OCI-LY1 (cell line): ENCODE measurements at regions not wholly inside any gene's neighbourhood (a gene's known extent, or its start where the extent isn't known, plus 50 kb on each side); places are given as distances from the start of the nearest gene placed in this dataset.

Source experiments
- H2AFZ ChIP-seq: fragments of 200-600 bp; sonication (generic), shearing (Covaris generic); 2 replicates; pipeline ENCODE4 v1.6.0; 2014; ENCODE audit warnings: antibody characterized with exemption, mild to moderate bottlenecking, low read length
- H3F3A ChIP-seq: fragments of 200-600 bp; sonication (generic), shearing (Covaris generic); 2 replicates; pipeline ENCODE4 v1.6.0; 2014; ENCODE audit warnings: mild to moderate bottlenecking, antibody characterized with exemption, low read length, moderate library complexity; ENCODE audit not compliant: insufficient read depth
- H3K27ac ChIP-seq: fragments of 200-600 bp; sonication (generic); 2 replicates; pipeline ENCODE4 v1.5.1; 2014; ENCODE audit warnings: low read length, mixed run types, mild to moderate bottlenecking, low read depth; ENCODE audit not compliant: poor library complexity, severe bottlenecking
- H3K27me3 ChIP-seq: fragments of 200-600 bp; sonication (generic); 2 replicates; pipeline ENCODE4 v1.6.0; 2014; ENCODE audit warnings: antibody characterized with exemption, mild to moderate bottlenecking, low read length, moderate library complexity; ENCODE audit not compliant: insufficient read depth
- H3K36me3 ChIP-seq: fragments of 200-600 bp; sonication (generic); 2 replicates; pipeline ENCODE4 v1.6.1; 2014; ENCODE audit warnings: mild to moderate bottlenecking, antibody characterized with exemption, low read length, moderate library complexity, mixed read lengths; ENCODE audit not compliant: insufficient read depth
- H3K4me1 ChIP-seq: fragments of 200-600 bp; sonication (generic); 2 replicates; pipeline ENCODE4 v1.5.1; 2014; ENCODE audit warnings: mild to moderate bottlenecking, low read length, moderate library complexity; ENCODE audit not compliant: insufficient read depth, severe bottlenecking
- H3K4me2 ChIP-seq: fragments of 200-600 bp; sonication (generic), shearing (Covaris generic); 2 replicates; pipeline ENCODE4 v1.6.1; 2014; ENCODE audit warnings: low read length
- H3K4me3 ChIP-seq: fragments of 200-600 bp; sonication (generic); 2 replicates; pipeline ENCODE4 v1.5.1; 2014; ENCODE audit warnings: low read length, low read depth, mild to moderate bottlenecking, mixed read lengths; ENCODE audit not compliant: poor library complexity, severe bottlenecking
- H3K79me2 ChIP-seq: fragments of 200-600 bp; shearing (Covaris generic); 2 replicates; pipeline ENCODE4 v1.6.1; 2016; ENCODE audit warnings: mixed run types, low read length, mixed read lengths; ENCODE audit not compliant: insufficient read depth
- H3K9ac ChIP-seq: fragments of 200-600 bp; sonication (generic), shearing (Covaris generic); 2 replicates; pipeline ENCODE4 v1.6.1; 2014; ENCODE audit warnings: mild to moderate bottlenecking, low read length, mixed read lengths
- H3K9me2 ChIP-seq: fragments of 200-600 bp; sonication (generic), shearing (Covaris generic); 2 replicates; pipeline ENCODE4 v1.6.1; 2014; ENCODE audit warnings: low read depth, mild to moderate bottlenecking, low read length, mixed read lengths
- H3K9me3 ChIP-seq: fragments of 200-600 bp; shearing (Covaris generic); 2 replicates; pipeline ENCODE4 v1.6.1; 2014; ENCODE audit warnings: low read length, mixed read lengths
- H4K20me1 ChIP-seq: fragments of 200-600 bp; sonication (generic), shearing (Covaris generic); 2 replicates; pipeline ENCODE4 v1.6.0; 2016; ENCODE audit warnings: mild to moderate bottlenecking, low read length; ENCODE audit not compliant: insufficient read depth
- CTCF ChIP-seq: fragments of 200-600 bp; sonication (generic), shearing (Covaris generic); IDR thresholded peaks from 2 replicates; pipeline ENCODE4 v1.5.1; 2017; ENCODE audit warnings: mild to moderate bottlenecking, antibody characterized with exemption, low read length, moderate library complexity, mixed read lengths
- EZH2 ChIP-seq: fragments of 200-600 bp; sonication (generic), shearing (Covaris generic); IDR thresholded peaks from 2 replicates; pipeline ENCODE4 v1.8.0; 2017; ENCODE audit warnings: borderline replicate concordance, mixed run types, mild to moderate bottlenecking, antibody characterized with exemption, low read length, moderate library complexity, mixed read lengths

- H3K27me3 ChIP-seq = no peaks in the 10 kb centered on the region
- no peak overlapping the region for H3K4me3 ChIP-seq
- H3K27ac ChIP-seq = no peak overlapping the region
- no peak overlapping the region for H2AFZ ChIP-seq
- no peaks in the 10 kb centered on the region for H4K20me1 ChIP-seq
- H3K9me2 ChIP-seq = no peaks in the 10 kb centered on the region
- no peaks in the 10 kb centered on the region for H3K79me2 ChIP-seq
- H3K36me3 ChIP-seq = no peaks in the 10 kb centered on the region
- H3F3A ChIP-seq = no peaks in the 10 kb centered on the region
- no peaks in the 10 kb centered on the region for H3K4me1 ChIP-seq
- no peak overlapping the region for H3K9ac ChIP-seq
- no peaks in the 10 kb centered on the region for H3K9me3 ChIP-seq
- no peak overlapping the region for H3K4me2 ChIP-seq
- TF ChIP-seq CTCF (no peak), EZH2 (no peak)
Measured at GRCh38 chr16:48999044-48999443, 282.6 kb downstream of the CBLN1 start.

DNA sequence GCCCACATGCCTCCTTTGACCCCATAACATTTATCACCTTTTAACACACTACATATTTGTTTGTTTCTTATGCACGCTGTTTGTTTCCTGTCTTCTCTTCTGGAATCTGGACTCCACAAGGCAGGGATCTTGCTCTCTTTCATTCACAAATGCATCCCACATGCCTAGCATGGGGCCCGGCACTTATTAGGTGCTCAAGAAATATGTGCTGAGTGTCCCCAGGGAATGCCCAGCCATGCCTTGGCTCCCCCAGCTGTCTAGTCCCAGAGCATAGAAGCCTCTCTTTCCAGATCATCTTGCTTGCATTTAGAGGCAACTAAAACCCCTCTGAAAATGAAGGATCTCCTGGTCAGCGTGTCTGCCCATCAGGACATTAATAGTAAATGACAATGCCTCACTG is 283.7 kb downstream of the CBLN1 start:
- Histone ChIP-seq H3K27me3 (no peaks in the 10 kb centered on the region), H3K4me3 (no peak overlapping the region), H4K20me1 (no peaks in the 10 kb centered on the region), H3K9ac (no peak overlapping the region), H3K9me2 (no peaks in the 10 kb centered on the region), H3K27ac (no peak overlapping the region), H3K4me2 (no peak overlapping the region), H3K79me2 (no peaks in the 10 kb centered on the region), H3F3A (no peaks in the 10 kb centered on the region), H3K4me1 (no peaks in the 10 kb centered on the region), H3K9me3 (no peaks in the 10 kb centered on the region), H3K36me3 (no peaks in the 10 kb centered on the region), H2AFZ (no peak overlapping the region)
- TF ChIP-seq CTCF (no peak), EZH2 (no peak)

DNA sequence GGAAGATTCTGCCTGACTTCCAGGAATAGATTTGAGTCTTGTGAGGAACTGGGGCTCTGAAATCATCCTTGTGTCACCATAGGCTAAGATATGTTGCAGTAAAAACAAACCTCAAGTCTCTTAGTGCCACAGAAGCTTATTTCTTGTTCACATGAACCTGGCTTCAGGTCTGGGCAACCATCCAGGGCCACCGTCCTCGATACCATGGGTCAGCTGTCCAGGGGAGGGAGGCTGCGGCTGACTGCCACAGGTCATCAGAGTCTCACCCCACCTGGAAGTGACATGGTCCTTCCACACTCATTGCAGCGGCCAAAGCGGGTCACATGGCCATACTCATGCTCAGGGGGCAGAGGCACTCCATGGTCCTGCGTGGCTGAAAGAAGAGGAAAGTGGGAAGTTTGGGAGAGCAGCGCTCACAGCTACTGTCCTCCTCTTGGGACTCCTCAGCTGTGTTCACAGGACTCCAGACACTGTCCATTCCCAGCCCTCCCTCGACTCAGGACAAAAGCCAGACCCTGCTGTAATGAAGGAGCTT is 284.5 kb downstream of the CBLN1 start:
- H3K4me2 ChIP-seq = no peak overlapping the region
- TF ChIP-seq EZH2 = no peak
- no peak for TF ChIP-seq CTCF

More for the DNA sequence above, 284.5 kb downstream of the CBLN1 start:
- H2AFZ ChIP-seq = no peak overlapping the region
- H3K4me3 ChIP-seq = no peak overlapping the region
- H3K9me2 ChIP-seq = no peaks in the 10 kb centered on the region
- H3K4me1 ChIP-seq = no peaks in the 10 kb centered on the region
- no peaks in the 10 kb centered on the region for H3K79me2 ChIP-seq
- no peak overlapping the region for H3K9ac ChIP-seq
- H3K27me3 ChIP-seq = no peaks in the 10 kb centered on the region
- H3F3A ChIP-seq = no peaks in the 10 kb centered on the region
- H3K9me3 ChIP-seq = no peaks in the 10 kb centered on the region
- no peak overlapping the region for H3K27ac ChIP-seq
- H3K36me3 ChIP-seq = no peaks in the 10 kb centered on the region
- H4K20me1 ChIP-seq = no peaks in the 10 kb centered on the region
